HG03571 (cell line): ENCODE measurements at regions not wholly inside any gene's neighbourhood (a gene's known extent, or its start where the extent isn't known, plus 50 kb on each side); places are given as distances from the start of the nearest gene placed in this dataset.
"Not testable (repeated sequence)": the region's sequence is repeated elsewhere in the genome, so short reads cannot be mapped to it uniquely, and the experiment has no call there.

ENCODE experiments used
- ATAC-seq: cut with Tn5 transposase; IDR thresholded peaks from one replicate; pipeline ENCODE4 v1.9.1; 2021; ENCODE audit not compliant: unreplicated experiment

- no peak for ATAC-seq
Measured at GRCh38 chr5:167918813-167919483, 372.5 kb upstream of the WWC1 start.

- ATAC-seq: no peak
Measured at GRCh38 chr5:167920589-167920988, 370.9 kb upstream of the WWC1 start.

- ATAC-seq: no peak
Measured at GRCh38 chr5:167921796-167922195, 369.6 kb upstream of the WWC1 start.

GRCh38 chr5:167923396-167923795 is 368.0 kb upstream of the WWC1 start:
- no peak for ATAC-seq

- no peak for ATAC-seq
Measured at GRCh38 chr5:167929841-167930240, 361.6 kb upstream of the WWC1 start.

- ATAC-seq: no peak
Measured at GRCh38 chr5:167934551-167934971, 356.9 kb upstream of the WWC1 start.

GRCh38 chr5:167936022-167936421 is 355.4 kb upstream of the WWC1 start:
- ATAC-seq: no peak

- ATAC-seq: no peak
Measured at GRCh38 chr5:167936944-167937634, 354.4 kb upstream of the WWC1 start.

GRCh38 chr5:167937635-167937998 is 353.8 kb upstream of the WWC1 start:
- ATAC-seq: no peak

GRCh38 chr5:167939686-167940085 is 351.8 kb upstream of the WWC1 start:
- no peak for ATAC-seq

- ATAC-seq: no peak
Measured at GRCh38 chr5:167940911-167941310, 350.5 kb upstream of the WWC1 start.

- ATAC-seq: not testable (repeated sequence)
Measured at GRCh38 chr5:167941556-167941955, 349.9 kb upstream of the WWC1 start.

- no peak for ATAC-seq
Measured at GRCh38 chr5:167943343-167943742, 348.1 kb upstream of the WWC1 start.

- no peak for ATAC-seq
Measured at GRCh38 chr5:167944121-167944852, 347.2 kb upstream of the WWC1 start.

- no peak for ATAC-seq
Measured at GRCh38 chr5:167945542-167946384, 345.7 kb upstream of the WWC1 start.

GRCh38 chr5:167947306-167947705 is 344.1 kb upstream of the WWC1 start:
- ATAC-seq: no peak

GRCh38 chr5:167948251-167948650 is 343.2 kb upstream of the WWC1 start:
- no peak for ATAC-seq

GRCh38 chr5:167949435-167949834 is 342.0 kb upstream of the WWC1 start:
- ATAC-seq: no peak

- ATAC-seq: no peak
Measured at GRCh38 chr5:167950126-167950721, 341.2 kb upstream of the WWC1 start.

GRCh38 chr5:167951116-167951515 is 340.3 kb upstream of the WWC1 start:
- no peak for ATAC-seq
